UCSD-AML1 (cell line): ENCODE measurements at regions not wholly inside any gene's neighbourhood (a gene's known extent, or its start where the extent isn't known, plus 50 kb on each side); places are given as distances from the start of the nearest gene placed in this dataset.
"Not testable (repeated sequence)": the region's sequence is repeated elsewhere in the genome, so short reads cannot be mapped to it uniquely, and the experiment has no call there.

Experiments used
- DNase-seq: peaks from one replicate; lab custom pipeline; 2025; ENCODE audit not compliant: unreplicated experiment; lab: John Stamatoyannopoulos, UW

GRCh38 chr1:30660241-30660640 lies 63.1 kb downstream of the MATN1 start:
- DNase-seq, result no peak

- no peak for DNase-seq
These were observed 63.7 kb downstream of the MATN1 start for GRCh38 chr1:30659702-30660101.

- DNase-seq, result not testable (repeated sequence)
These were observed 65.0 kb downstream of the MATN1 start for GRCh38 chr1:30658375-30658774.

- DNase-seq, result no peak
These were observed 65.4 kb downstream of the MATN1 start for GRCh38 chr1:30658014-30658336.

- DNase-seq, result no peak
These were observed 66.0 kb downstream of the MATN1 start for GRCh38 chr1:30657131-30658013.

- DNase-seq, result no peak
These were observed 67.0 kb downstream of the MATN1 start for GRCh38 chr1:30656171-30656940.

GRCh38 chr1:30655672-30656071 lies 67.7 kb downstream of the MATN1 start:
- no peak for DNase-seq

- no peak for DNase-seq
These were observed 69.2 kb downstream of the MATN1 start for GRCh38 chr1:30654188-30654587.

GRCh38 chr1:30652152-30652841 lies 71.1 kb downstream of the MATN1 start:
- DNase-seq, result no peak

GRCh38 chr1:30651395-30651794 lies 72.0 kb downstream of the MATN1 start:
- DNase-seq, result not testable (repeated sequence)

GRCh38 chr1:30650968-30651320 lies 72.4 kb downstream of the MATN1 start:
- DNase-seq, result no peak

- DNase-seq, result no peak
These were observed 73.1 kb downstream of the MATN1 start for GRCh38 chr1:30650038-30650967.

GRCh38 chr1:30649321-30649991 lies 73.9 kb downstream of the MATN1 start:
- no peak for DNase-seq

- DNase-seq, result no peak
These were observed 74.9 kb downstream of the MATN1 start for GRCh38 chr1:30648408-30649000.

GRCh38 chr1:30645807-30646206 lies 77.6 kb downstream of the MATN1 start:
- DNase-seq, result no peak

- no peak for DNase-seq
These were observed 80.8 kb downstream of the MATN1 start for GRCh38 chr1:30642391-30643120.

- DNase-seq, result no peak
These were observed 81.6 kb downstream of the MATN1 start for GRCh38 chr1:30641572-30642353.

- DNase-seq, result no peak
These were observed 83.4 kb downstream of the MATN1 start for GRCh38 chr1:30639881-30640452.
